ENCODE measurements at regions not wholly inside any gene's neighbourhood (a gene's known extent, or its start where the extent isn't known, plus 50 kb on each side); places are given as distances from the start of the nearest gene placed in this dataset.

GRCh38 chr3:159795042-159795441 is 193.6 kb upstream of the IL12A start:
- no peak for TF ChIP-seq CSDC2 (CRISPR knock-in tag; IDR thresholded peaks at IDR 0.05)
- TF ChIP-seq RARB (CRISPR knock-in tag; IDR thresholded peaks at IDR 0.05), result no peak
- TF ChIP-seq BACH2 (CRISPR knock-in tag; IDR thresholded peaks at IDR 0.05; ENCODE audit: borderline replicate concordance), result no peak
- no peak for TF ChIP-seq PATZ1 (CRISPR knock-in tag; IDR thresholded peaks at IDR 0.05; ENCODE audit: borderline replicate concordance)
- no peak for TF ChIP-seq ZNF8 (CRISPR knock-in tag; IDR thresholded peaks at IDR 0.05)

All from SK-N-SH treated with all-trans-retinoic acid at 6 μM for 48 hours (cell line).